B cell (primary cell): ENCODE measurements at regions not wholly inside any gene's neighbourhood (a gene's known extent, or its start where the extent isn't known, plus 50 kb on each side); places are given as distances from the start of the nearest gene placed in this dataset.

Experiments used
- ATAC-seq: fragments of 200-7000 bp; cut with Tn5 transposase; one replicate; pipeline ENCODE4 v1.10.0; 2021; ENCODE audit warnings: low read depth, mild to moderate bottlenecking, moderate number of reproducible peaks, moderate library complexity
- CTCF ChIA-PET: fragments of 350-600 bp; sonication (Branson Sonifier 250); formaldehyde crosslinking; loops from one replicate; lab custom pipeline; 2021; ENCODE audit warnings: antibody characterized with exemption, inconsistent platforms; lab: Charles Lee
- POLR2A ChIA-PET: fragments of 350-600 bp; sonication (Branson Sonifier 250); formaldehyde crosslinking; loops from one replicate; lab custom pipeline; 2021; ENCODE audit warnings: antibody characterized with exemption; lab: Charles Lee
- DNase-seq: peaks from one replicate; pipeline ENCODE4 v3.0.0; 2013
- H2AFZ ChIP-seq: 2 replicates; pipeline ENCODE4 v1.6.1; 2012; ENCODE audit warnings: mild to moderate bottlenecking, low read depth, low read length; ENCODE audit not compliant: insufficient read depth, poor library complexity, severe bottlenecking
- H3K27ac ChIP-seq, 2 donors: 1 replicate in 1 of 2; 2 replicates in 1 of 2; pipeline ENCODE4 v1.5.1; 2012 to 2013; ENCODE audit warnings: low read length in 2 of 2, mild to moderate bottlenecking in 2 of 2, moderate library complexity in 1 of 2
- H3K27me3 ChIP-seq, 4 experiments: fragments of 200-600 bp in 1 of 4; sonication (generic) in 1 of 4; replicated peaks in 1 of 4; 1 replicate in 2 of 4; 2 replicates in 2 of 4; pipeline versions ENCODE4 v1.6.1 to v1.7.0; 2013 to 2016; ENCODE audit warnings: low read length in 3 of 4, mild to moderate bottlenecking in 2 of 4, mixed read lengths in 1 of 4, moderate library complexity in 1 of 4; ENCODE audit not compliant: insufficient read depth in 4 of 4, control insufficient read depth in 3 of 4; ENCODE audit errors: control extremely low read depth in 1 of 4
- H3K36me3 ChIP-seq, 2 experiments: replicated peaks in 1 of 2; 1 replicate in 1 of 2; 2 replicates in 1 of 2; pipeline versions ENCODE4 v1.6.1 to v1.7.1; 2013; ENCODE audit warnings: low read length in 1 of 2; ENCODE audit not compliant: insufficient read depth in 2 of 2, control insufficient read depth in 1 of 2; ENCODE audit errors: control extremely low read depth in 1 of 2, extremely low read depth in 1 of 2
- H3K4me1 ChIP-seq, 2 donors: fragments of 200-600 bp in 1 of 2; sonication (generic) in 1 of 2; 1 replicate in 1 of 2; 2 replicates in 1 of 2; pipeline versions ENCODE4 v1.5.1 to v1.6.1; 2013 to 2017; ENCODE audit warnings: low read length in 2 of 2; ENCODE audit not compliant: control insufficient read depth in 2 of 2, insufficient read depth in 2 of 2
- H3K4me2 ChIP-seq: replicated peaks from 2 replicates; pipeline ENCODE3; 2012; ENCODE audit warnings: mild to moderate bottlenecking, low read depth, low read length; ENCODE audit not compliant: poor library complexity, severe bottlenecking
- H3K4me3 ChIP-seq, 5 experiments: fragments of 200-600 bp in 1 of 5; sonication (generic) in 1 of 5; 1 replicate in 3 of 5; 2 replicates in 2 of 5; pipeline versions ENCODE4 v1.5.1 to v1.7.0; 2011 to 2016; ENCODE audit warnings: low read length in 4 of 5, mild to moderate bottlenecking in 4 of 5, low read depth in 2 of 5, control low read depth in 1 of 5, moderate library complexity in 1 of 5; ENCODE audit not compliant: insufficient read depth in 1 of 5; ENCODE audit errors: control extremely low read depth in 1 of 5, extremely low read depth in 1 of 5
- H3K79me2 ChIP-seq: fragments of 200-600 bp; sonication (generic); one replicate; pipeline ENCODE4 v1.6.0; 2016; ENCODE audit warnings: low read length; ENCODE audit not compliant: control insufficient read depth, insufficient read depth
- H3K9ac ChIP-seq: fragments of 200-600 bp; sonication (generic); 2 replicates; pipeline ENCODE4 v1.6.1; 2017; ENCODE audit warnings: mild to moderate bottlenecking, low read length, moderate library complexity
- H3K9me3 ChIP-seq, 3 donors: one replicate each; pipeline versions ENCODE4 v1.6.1 to v1.7.1; 2013; ENCODE audit warnings: low read length in 2 of 3; ENCODE audit not compliant: control insufficient read depth in 2 of 3, insufficient read depth in 1 of 3; ENCODE audit errors: control extremely low read depth in 1 of 3
- H4K20me1 ChIP-seq: 2 replicates; pipeline ENCODE4 v1.6.0; 2012; ENCODE audit warnings: mild to moderate bottlenecking, low read length; ENCODE audit not compliant: insufficient read depth, control insufficient read depth, poor library complexity, severe bottlenecking
- H3K27ac Mint-ChIP-seq: one replicate; pipeline ENCODE4 v1.8.0; 2021; ENCODE audit warnings: mixed read lengths
- H3K27me3 Mint-ChIP-seq: one replicate; pipeline ENCODE4 v1.8.0; 2021; ENCODE audit warnings: mixed read lengths
- H3K4me1 Mint-ChIP-seq: one replicate; pipeline ENCODE4 v1.8.0; 2021; ENCODE audit warnings: mixed read lengths
- H3K4me3 Mint-ChIP-seq: one replicate; pipeline ENCODE4 v1.8.0; 2021; ENCODE audit warnings: mixed read lengths
- H3K9me3 Mint-ChIP-seq: one replicate; pipeline ENCODE4 v1.8.0; 2022; ENCODE audit warnings: mixed read lengths; ENCODE audit not compliant: insufficient read depth
- EZH2 ChIP-seq: IDR thresholded peaks from 2 replicates; pipeline ENCODE4 v1.6.1; 2012; ENCODE audit warnings: borderline replicate concordance, low read depth, mild to moderate bottlenecking, moderate library complexity, low read length; ENCODE audit not compliant: insufficient read depth, poor library complexity, severe bottlenecking
- WGBS: methylation state at CpG from one replicate; pipeline ENCODE4 v1.1.5; 2013; ENCODE audit warnings: missing lambda C conversion rate; ENCODE audit not compliant: insufficient coverage; 5-methylcytosine and 5-hydroxymethylcytosine counted together
- intact Hi-C: fragments of 100-400 bp; cut with micrococcal nuclease; formaldehyde crosslinking; loops from one replicate; pipeline ENCODE4 v1.10.0; 2022
- TF ChIP-seq, protein P1 (sequence below): fragments of 200-600 bp; IDR thresholded peaks from one replicate; pipeline ENCODE4 v1.8.0; 2022; ENCODE audit warnings: antibody characterized with exemption, mild to moderate bottlenecking

DNA sequence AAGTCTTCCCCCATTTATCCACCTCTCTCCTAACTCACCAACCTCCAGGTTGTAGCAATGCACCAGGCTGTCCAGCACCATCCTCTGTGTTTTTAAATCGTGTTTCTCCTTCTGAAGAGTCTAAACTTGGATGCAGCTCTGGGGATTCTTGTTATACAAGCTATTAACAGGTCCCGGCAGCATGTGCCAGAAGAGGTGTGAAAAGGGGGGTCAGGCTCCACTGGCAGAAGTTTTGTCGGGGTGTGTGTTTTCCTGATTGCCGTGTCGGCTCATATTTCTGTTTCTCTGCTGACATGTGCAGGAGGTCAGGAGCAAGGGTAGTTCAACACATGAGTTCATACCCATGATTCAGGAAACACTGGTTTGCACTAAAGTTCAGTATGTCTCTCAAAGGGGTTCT lies 658.6 kb upstream of the CAMK1G start:
- DNase-seq (no peak), ATAC-seq (no peak)
- no peaks in the 10 kb centered on the region for H3K36me3 ChIP-seq
- H3K4me3 ChIP-seq = no peak overlapping the region
- intact Hi-C loops = no loop called here
- peaks cover 0 to 4% (median 0%) of the 10 kb centered on the region in 3 donors for H3K9me3 ChIP-seq
- Mint-ChIP-seq H3K27me3 (no peaks in the 10 kb centered on the region), H3K9me3 (no peaks in the 10 kb centered on the region), H3K4me1 (no peaks in the 10 kb centered on the region), H3K4me3 (no peak overlapping the region), H3K27ac (no peak overlapping the region)
- CTCF ChIA-PET = no interaction called here
- 46% methylated on average over 5 of the region's 5 CpGs for WGBS
- H3K9ac ChIP-seq = no peak overlapping the region
- no peaks in the 10 kb centered on the region for H3K27me3 ChIP-seq
- H3K4me1 ChIP-seq = no peaks in the 10 kb centered on the region
- H3K27ac ChIP-seq = no peak overlapping the region
- H4K20me1 ChIP-seq = no peaks in the 10 kb centered on the region
- H2AFZ ChIP-seq = no peak overlapping the region
- TF ChIP-seq EZH2 = no peak
- TF ChIP-seq, protein P1, sequence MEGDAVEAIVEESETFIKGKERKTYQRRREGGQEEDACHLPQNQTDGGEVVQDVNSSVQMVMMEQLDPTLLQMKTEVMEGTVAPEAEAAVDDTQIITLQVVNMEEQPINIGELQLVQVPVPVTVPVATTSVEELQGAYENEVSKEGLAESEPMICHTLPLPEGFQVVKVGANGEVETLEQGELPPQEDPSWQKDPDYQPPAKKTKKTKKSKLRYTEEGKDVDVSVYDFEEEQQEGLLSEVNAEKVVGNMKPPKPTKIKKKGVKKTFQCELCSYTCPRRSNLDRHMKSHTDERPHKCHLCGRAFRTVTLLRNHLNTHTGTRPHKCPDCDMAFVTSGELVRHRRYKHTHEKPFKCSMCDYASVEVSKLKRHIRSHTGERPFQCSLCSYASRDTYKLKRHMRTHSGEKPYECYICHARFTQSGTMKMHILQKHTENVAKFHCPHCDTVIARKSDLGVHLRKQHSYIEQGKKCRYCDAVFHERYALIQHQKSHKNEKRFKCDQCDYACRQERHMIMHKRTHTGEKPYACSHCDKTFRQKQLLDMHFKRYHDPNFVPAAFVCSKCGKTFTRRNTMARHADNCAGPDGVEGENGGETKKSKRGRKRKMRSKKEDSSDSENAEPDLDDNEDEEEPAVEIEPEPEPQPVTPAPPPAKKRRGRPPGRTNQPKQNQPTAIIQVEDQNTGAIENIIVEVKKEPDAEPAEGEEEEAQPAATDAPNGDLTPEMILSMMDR = no peak
- no peak overlapping the region for H3K4me2 ChIP-seq
- no peaks in the 10 kb centered on the region for H3K79me2 ChIP-seq
- POLR2A ChIA-PET = no interaction called here

DNA sequence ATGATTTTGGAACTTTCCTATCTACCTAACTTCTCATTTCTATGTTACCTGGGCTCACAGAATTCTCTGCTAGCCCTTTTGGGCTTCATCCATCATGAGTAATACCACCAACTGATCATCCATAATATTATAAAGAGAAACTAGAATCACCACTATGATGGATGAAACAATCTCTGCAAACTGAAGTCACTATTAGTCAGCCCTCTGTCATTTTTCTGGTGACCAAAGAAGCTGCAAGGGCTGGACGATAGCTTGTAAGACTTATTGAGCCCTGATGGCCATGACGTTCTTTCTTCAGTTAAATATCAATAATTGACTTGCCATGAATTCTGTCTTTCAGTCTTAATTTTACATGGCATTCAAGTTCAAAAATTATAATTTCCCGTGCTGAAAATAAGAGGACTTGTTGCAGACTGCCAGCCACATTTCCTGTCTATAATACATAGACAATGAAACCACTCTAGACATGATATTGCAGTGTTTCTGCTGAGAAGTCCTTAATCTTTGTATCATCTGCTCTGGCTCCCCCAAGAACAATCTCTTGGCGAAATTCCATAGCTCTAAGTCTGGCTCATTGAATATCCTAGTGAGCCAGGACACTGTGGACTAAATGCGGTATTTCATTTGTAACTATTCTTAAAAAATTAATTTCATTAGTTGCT lies 655.0 kb upstream of the CAMK1G start:
- TF ChIP-seq EZH2 = no peak
- TF ChIP-seq, protein P1 = no peak
- ChIA-PET CTCF (interaction anchor here (0.7 kb wide), 1 partner anchor 15 kb away, joined by 3 read pairs; no protein-coding TSS in a partner anchor), POLR2A (no interaction called here)
- no peaks in the 10 kb centered on the region for H3K4me1 Mint-ChIP-seq
- DNase-seq (no peak), ATAC-seq (no peak)
- no peak overlapping the region for H2AFZ ChIP-seq
- 93% methylated on average over 3 of the region's 5 CpGs for WGBS
- H3K9me3 ChIP-seq = no peaks in the 10 kb centered on the region
- no peaks in the 10 kb centered on the region for H3K4me1 ChIP-seq
- H3K4me2 ChIP-seq = no peak overlapping the region
- no peak overlapping the region for H3K4me3 ChIP-seq
- no peak overlapping the region for H3K4me3 Mint-ChIP-seq
- no peak overlapping the region for H3K27ac Mint-ChIP-seq
- no peak overlapping the region for H3K27ac ChIP-seq
- H3K27me3 Mint-ChIP-seq = no peaks in the 10 kb centered on the region
- H3K27me3 ChIP-seq = no peaks in the 10 kb centered on the region
- intact Hi-C loops = no loop called here
- H3K9ac ChIP-seq = no peak overlapping the region
- no peaks in the 10 kb centered on the region for H3K9me3 Mint-ChIP-seq
- no peaks in the 10 kb centered on the region for H3K36me3 ChIP-seq
- no peaks in the 10 kb centered on the region for H3K79me2 ChIP-seq
- H4K20me1 ChIP-seq = no peaks in the 10 kb centered on the region
